OCI-LY3 (cell line): ENCODE measurements at regions not wholly inside any gene's neighbourhood (a gene's known extent, or its start where the extent isn't known, plus 50 kb on each side); places are given as distances from the start of the nearest gene placed in this dataset.

Experiments used
- CTCF ChIP-seq: fragments of 200-600, 300-600 bp; sonication (generic); IDR thresholded peaks from 2 replicates; pipeline ENCODE4 v1.5.1; 2014; ENCODE audit warnings: antibody characterized with exemption, low read length, low read depth
- EZH2phosphoT487 ChIP-seq: fragments of 200-600 bp; shearing (Covaris generic); IDR thresholded peaks from 2 replicates; pipeline ENCODE4 v1.6.1; 2018; ENCODE audit warnings: antibody characterized with exemption, mixed run types, low read depth

- TF ChIP-seq CTCF (no peak), EZH2phosphoT487 (no peak)
Observed at GRCh38 chr10:61304746-61305145, 148.4 kb downstream of the TMEM26 start.
